ENCODE measurements at regions not wholly inside any gene's neighbourhood (a gene's known extent, or its start where the extent isn't known, plus 50 kb on each side); places are given as distances from the start of the nearest gene placed in this dataset.

GRCh38 chr3:176611703-176612102 is 585.6 kb downstream of the TBL1XR1 start:
- TF ChIP-seq CTCF (conservative IDR thresholded peaks at IDR 0.05; ENCODE audit: low read length) (no peak), EZH2phosphoT487 (IDR thresholded peaks at IDR 0.05; ENCODE audit: borderline replicate concordance, low read depth, low read length) (no peak)
